ENCODE measurements at regions not wholly inside any gene's neighbourhood (a gene's known extent, or its start where the extent isn't known, plus 50 kb on each side); places are given as distances from the start of the nearest gene placed in this dataset.
"Not testable (repeated sequence)": the region's sequence is repeated elsewhere in the genome, so short reads cannot be mapped to it uniquely, and the experiment has no call there.

DNA sequence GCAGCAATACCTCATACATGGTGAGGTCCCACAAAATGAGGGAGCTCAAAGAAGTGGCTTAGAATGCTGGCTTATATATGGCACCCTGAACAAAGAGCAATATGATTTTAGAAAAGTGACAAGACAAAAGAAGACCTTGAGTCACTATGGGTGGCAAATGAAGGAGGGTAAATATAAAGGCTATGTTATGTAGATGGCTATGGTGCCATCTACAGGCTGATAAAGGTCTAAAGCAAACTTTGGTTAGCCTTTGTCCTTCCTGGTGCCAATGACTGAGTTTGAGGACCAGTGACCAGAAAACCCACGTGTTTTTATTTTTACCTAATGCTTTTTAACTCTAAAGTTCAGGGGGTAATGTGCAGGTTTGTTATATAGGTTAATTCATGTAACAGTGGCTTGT, 151.8 kb downstream of the CCNG2 start:
- no peak for DNase-seq

DNA sequence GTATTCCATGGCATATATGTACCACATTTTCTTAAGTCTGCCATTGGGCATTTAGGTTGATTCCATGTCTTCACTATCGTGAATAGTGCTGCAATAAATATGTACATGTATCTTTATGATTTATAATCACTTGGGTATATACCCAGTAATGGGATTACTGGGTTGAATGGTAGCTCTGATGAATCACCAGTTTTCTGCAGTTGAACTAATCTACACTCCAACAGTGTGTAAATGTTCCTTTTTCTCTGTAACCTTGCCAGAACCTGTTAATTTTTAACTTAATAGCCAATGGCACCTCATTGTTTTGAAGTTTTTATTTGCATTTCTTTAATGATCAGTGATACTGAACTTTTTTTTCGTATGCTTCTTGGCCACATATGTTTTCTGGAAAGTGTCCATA, 152.5 kb downstream of the CCNG2 start:
- DNase-seq: no peak

DNA sequence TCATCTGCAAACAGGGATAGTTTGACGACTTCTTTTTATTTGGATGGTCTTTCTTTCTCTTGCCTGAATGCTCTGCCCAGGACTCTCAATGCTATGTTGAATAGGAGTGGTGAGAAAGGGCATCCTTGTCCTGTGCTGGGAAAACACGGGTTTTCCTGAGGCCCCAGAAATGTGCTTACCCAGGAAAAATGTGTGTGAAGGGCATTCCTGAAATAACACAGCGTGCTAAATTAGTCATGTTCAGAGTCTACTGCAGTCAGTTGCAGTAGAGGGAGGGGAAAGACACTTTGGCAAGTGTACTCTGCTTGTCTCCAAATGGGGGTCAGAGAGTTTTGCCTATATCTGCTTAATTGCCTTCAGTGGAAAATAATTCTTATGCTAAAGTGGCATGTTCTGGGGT, 153.9 kb downstream of the CCNG2 start:
- DNase-seq: no peak

DNA sequence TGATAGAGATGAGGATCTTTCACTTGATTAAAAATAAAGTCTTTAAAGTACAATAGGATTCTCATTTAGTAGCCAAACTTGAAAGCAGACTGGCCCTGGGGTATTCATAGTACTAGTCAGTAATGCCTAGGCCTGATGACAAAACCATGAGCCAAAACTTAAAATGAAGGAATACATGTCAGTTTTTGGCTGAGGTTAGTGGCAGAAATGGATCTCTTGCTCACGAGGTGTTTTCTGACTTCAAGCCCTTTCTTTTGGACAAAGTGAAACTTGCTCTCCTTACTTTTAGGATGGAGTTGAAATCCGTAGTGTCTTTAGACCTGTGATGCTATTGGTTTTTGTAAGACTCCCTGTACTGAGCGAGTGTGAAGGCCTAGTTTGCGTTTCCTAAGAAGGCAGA, 157.7 kb downstream of the CCNG2 start:
- no peak for DNase-seq

DNA sequence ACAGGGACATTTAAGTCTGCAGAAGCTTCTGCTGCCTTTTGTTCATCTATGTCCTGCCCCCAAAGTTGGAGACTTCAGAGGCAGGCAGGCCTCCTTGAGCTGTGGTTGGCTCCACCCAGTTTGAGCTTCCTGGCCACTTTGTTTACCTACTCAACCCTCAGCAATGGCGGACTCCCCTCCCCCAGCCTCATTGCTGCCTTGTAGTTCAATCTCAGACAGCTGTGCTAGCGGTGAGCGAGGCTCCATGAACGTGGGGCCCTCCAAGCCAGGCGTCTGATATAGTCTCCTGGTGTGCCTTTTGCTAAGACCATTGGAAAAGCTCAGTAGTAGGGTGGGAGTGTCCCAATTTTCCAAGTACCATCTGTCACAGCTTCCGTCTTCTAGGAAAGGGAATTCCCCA, 170.1 kb downstream of the CCNG2 start:
- no peak for DNase-seq

DNA sequence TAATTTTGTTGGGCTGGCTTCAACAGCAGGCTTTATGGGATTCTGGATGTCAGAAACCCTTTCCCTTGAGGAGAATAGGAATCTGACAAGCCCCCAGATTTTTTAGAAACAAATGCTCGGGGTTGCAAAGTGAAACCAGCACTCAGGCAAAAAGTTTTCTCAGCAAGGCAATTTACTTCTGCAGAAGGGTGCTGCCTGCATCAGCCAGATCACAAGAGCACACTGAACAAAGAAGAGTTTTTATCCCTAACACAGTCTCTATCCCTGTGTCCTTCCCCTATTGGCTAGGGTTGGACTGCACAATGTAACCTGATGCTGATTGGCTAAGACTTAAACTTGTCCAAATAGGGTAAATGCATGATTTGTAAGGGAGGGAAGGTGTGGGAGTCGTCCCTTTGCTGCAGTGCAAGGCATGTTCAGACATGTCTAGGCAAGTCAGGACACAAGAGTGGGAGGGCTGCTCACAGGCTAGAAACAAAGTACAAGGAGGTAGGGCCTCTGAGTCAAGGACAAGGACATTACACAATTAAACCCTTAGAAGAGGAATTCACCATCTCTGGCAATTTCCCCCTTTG, 175.8 kb downstream of the CCNG2 start:
- no peak for DNase-seq

DNA sequence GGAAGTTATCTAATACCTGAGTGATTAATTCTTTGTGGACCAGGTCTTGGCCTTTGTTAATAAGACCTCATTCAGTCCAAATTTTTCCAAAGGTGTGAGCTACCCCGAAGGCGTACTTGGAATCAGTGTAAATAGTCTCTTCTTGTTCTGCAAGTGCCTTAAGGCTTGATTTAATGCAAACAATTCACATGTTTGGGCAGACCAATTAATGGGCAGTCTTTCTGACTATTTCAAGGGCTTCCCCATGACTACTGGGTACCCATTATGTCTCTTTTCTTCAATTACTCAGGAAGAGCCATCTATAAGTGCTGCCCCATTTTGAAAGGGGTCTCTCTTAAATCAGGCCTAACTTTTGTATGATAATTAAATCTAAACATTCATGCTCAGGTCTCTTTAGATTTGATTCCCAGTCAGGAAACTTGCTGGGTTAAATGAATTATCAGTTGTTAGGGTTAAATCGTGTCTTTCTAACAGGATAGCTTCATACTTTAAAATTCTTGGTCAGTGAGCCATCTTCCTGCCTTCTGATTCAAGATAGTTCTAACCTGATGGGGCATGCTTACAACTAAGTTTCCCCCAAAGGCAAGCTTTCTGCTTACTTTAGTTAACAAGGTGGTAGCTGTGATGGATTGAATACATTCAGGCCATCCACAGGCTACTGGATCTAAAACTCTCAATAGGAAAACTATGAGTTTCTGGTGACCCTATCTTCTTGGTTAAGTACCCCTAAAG, 179.6 kb downstream of the CCNG2 start:
- DNase-seq: no peak

DNA sequence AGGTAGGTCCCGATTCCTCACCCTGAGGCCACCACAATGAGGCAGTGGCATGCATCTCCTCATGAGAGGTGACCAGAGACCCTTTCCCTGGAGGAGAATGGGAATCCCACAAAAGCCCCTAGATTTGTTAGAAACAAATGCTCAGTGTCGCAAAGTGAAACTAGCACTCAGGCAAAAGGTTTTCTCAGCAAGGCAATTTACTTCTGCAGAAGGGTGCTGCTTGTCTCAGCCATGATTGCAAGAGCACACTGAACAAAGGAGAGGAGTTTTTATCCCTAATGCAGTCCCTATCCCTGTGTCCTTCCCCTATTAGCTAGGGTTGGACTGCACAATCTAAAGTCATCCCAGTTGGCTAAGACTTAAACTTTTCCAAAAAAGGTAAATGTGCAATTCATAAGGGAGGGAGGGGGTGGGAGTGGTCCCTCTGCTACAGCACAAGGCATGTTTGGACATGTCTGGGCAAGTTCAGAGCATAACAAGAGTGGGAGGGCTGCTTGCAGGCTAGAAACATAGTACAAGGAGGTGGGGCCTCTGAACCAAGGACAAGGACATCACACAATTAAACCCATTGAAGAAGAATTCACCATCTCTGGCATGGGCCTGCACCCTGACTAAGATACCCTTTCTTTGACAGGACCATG, 185.3 kb downstream of the CCNG2 start:
- no peak for DNase-seq

DNA sequence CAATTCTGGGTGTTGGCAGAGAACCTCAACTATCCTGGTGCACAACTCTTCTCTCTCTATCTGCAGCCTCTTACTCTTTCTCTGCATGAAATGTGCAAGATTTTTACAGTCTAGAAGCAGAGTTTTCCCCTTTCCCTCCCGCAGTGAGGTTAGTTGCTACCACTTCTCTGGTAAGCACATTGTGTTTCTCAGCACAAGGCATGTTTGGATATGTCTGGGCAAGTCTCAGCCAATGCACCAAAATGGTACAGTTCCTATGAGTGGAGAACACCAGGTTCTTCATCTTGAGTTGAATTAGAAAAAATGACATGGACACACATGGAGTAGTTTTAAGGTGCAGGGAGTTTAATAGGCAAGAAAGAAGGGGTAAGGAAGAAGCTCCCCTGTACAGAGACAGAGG, 187.0 kb downstream of the CCNG2 start:
- DNase-seq: no peak

DNA sequence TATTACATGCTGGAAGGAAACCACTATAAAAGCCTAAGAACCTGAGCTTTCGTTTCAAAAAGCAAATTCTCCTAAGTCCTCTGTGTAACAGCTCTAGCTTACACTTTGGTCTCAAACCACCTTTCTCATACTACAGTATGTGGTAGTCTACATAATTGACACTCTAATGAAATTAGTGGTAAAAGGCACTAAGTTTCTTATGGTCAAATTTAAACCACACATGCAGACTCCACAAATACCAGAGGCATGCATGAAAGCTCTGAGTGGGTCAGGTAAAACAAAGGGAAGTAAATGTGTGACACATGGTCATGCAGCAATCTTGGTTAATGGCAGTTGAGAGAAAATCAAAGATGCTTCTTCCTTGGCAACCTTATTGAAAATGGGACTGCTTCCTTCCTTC, 187.8 kb downstream of the CCNG2 start:
- DNase-seq: no peak

DNA sequence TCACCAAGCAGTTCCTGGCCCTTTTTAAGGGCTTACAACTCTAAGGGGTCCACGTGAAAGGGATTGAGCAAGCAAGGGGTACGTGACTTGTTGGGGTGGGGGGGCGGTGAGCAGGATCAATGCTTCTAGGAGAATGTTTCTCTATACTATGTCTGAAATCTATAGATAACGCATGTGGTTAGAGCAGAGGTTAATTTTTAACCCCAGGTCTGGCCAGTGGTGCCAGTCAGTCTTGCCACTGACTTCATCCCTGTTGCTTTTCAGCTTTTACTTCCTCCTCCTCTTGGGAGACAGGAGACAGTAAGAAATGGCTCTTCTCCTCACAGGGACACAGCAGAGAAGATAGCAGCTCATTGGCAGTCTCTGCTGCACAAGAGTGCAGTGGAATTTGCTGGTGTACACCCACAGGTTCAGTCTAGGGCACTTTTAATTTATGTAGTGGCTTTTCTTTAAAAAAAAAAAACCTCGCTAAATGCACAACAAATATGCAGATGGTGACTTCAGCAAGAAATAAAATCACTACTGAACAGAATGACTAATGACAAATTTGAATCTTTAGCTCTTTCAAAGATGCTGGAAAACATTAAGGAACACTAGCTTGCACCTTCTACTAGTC, 190.5 kb downstream of the CCNG2 start:
- DNase-seq: no peak

DNA sequence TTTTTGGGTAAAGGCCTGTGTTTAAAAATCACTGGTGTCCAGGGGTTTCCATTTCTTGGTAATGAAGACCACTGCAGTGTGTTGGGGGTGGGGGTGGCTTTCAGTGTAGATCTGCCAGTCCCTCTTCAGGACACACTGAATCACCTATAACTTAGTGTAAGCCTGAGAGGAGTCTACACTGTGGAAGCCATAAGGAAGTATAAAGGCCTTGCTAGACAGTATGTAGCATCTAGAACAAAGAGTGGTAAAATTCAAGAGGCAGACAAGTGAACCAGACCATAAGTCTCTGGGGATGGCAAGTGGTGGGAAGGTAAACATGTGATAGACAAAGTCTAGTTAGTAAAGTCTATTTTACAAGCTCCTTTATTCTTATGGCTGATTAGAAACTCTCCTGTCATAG, 191.8 kb downstream of the CCNG2 start:
- DNase-seq: no peak

DNA sequence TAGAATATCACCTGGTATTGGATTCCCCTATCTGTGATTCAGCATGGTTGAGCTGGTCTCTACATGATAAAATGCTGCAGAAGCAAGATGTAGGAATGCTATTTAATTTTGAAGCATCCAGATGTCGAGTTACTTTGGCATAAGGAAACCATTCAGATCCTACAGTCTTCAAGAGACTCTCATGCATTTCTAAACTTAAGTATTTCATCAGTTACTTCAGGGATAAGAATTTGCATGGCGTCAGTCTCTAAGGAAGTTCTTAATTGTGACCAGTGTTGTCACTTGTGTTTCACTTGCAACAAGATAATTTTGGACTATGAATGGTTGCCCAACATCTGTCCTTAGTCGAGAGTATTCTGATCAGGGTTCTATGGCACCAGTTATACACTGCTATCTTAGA, 192.4 kb downstream of the CCNG2 start:
- DNase-seq: no peak

DNA sequence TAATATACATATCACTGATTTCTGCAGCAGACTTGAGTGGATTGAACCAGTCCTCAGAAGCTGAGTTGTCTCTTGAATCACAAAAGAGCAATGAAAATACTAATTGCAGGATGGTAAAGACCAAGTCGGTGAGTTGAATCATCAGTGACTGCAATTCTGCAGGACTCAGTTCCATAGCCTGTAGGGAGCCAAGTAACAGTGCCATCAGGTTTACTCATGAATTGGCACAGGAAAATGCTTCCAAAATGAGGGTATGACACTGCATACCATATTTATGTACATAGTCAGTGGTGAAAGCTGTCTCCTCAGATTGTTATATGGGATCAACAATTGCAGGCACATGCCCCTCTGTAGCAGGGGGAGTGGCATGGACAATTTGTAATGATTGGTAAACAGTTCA, 192.8 kb downstream of the CCNG2 start:
- no peak for DNase-seq

DNA sequence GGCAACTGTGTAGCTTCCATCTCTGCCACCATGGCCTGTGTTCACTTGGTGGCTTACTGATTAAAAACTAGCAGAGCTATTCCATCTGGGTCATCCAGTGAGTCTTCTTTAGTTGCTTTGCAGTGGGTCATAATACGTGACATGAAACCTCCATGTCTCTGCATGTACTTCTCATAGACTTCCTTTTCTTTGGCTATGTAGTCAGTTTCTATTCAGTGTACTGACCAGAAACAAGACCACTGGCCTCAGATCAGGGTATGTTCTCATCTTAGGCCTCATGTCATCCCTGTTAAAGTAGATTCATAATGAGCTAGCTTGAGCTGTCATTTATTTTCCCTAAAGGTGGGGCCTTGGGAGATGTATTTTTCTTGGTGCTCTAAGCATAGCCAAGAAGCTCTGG, 195.2 kb downstream of the CCNG2 start:
- DNase-seq: no peak

DNA sequence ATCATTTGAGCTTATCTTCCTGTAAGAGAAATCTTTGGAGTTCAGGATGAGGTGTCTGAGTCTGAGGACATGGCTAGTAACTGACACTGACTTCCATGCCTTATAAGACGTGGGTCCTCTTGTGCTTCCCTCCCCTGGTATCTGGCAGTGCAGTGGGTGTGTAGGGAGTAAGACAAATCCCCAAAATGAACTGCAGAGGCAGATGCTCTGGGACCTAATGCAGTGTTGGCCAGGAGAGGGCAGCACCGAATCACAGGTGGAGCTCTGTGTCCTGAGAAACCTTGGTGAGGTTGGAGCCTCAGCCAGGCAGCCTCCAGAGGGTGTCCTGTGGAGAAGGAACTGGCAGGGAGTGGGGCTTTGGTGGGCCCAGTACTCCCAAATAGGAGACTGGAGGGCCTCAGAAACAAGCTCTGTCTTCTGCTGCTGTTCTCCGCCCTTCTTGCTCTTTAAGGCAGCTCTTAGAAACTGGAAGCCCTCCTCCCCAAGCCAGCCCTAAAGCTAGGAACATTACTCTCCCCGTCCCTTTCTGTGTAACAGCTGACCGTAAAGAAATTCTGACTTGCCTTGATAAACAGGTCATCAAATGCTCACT, 196.8 kb downstream of the CCNG2 start:
- DNase-seq: not testable (repeated sequence)

DNA sequence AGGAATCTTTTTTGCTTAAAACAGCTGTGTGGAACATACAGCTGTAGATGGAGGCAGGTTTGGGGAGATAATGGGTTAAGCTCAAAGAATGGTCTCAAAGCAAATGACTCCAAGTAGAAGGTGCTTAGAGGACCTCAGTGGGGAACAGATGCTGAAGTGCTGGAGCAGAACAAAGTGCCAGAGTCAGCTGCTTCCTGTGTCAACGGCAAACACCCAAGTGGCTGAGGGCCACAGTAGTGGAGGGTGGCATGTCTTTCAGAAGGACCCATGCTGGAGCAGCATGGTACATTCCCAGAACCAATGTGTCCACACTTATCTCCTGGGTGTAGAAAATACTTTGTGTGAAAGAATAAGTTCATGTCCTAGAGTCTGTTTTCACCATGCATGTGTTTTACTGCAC, 197.5 kb downstream of the CCNG2 start:
- DNase-seq: no peak

DNA sequence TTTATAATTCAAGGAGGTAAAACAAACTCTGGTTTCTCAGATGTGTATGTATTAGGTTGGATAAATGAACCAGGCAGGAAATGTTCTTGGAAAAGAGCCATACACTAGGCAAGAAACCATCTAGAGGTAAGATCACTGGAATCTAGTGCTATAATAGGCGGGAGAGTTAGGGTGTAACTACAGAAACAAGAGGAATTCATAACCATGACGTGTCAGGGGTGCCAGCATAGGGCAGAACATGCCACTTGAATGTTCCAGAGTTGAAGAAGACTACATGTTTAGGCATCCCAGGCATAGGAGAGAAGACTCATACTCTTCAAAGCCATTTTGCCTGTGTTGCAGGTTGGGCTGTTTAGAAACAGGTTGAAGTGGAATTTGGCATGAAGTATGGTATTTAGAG, 198.7 kb downstream of the CCNG2 start:
- DNase-seq: no peak

DNA sequence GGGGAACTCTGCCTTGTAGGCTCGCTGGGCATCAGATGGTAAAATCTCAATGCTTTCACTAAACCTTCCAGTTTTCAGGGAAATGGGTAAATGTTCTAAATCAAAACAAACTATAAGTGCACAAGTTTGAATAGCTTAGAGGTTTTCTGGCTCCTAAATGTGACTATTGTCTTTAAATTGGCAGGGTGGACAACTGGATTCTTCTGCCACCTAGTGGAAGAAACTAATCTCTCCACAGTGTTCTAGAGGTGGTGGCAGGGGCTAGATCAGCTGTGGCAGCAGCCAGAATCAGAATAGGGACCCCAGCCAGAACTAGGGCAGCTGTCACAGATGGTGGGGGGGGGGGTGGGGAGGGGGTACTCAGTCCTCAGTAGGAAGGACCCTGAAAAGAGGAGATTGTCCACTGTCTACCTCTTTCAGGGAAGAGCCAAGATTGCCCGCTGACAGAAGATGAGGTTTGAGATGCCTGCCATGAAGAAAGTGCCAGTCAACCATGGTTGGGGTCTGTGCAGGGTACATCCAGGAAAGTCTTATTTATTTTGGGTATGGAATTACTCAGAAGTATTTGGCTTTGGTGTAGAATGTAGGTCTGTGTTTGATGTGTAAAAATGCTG, 201.4 kb downstream of the CCNG2 start:
- no peak for DNase-seq

DNA sequence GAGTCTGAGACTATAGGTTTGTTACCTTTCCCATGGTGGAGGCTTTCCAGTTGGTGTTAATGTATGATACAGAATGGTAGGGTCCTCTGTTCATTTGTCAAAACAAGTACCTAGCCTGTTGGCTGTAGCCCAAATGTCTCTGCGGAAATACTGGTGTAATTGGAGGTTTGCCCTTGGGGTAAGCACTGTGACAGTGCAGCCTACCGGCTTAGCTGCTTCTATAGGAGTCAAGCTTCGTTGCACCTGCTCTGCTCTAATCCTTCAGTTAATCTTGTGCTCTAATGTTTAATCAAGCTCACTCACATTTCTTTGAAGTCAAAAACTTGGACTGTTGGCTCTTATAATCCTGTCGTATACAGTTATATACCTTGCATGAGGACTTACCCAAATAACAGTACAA, 203.4 kb downstream of the CCNG2 start:
- no peak for DNase-seq

DNA sequence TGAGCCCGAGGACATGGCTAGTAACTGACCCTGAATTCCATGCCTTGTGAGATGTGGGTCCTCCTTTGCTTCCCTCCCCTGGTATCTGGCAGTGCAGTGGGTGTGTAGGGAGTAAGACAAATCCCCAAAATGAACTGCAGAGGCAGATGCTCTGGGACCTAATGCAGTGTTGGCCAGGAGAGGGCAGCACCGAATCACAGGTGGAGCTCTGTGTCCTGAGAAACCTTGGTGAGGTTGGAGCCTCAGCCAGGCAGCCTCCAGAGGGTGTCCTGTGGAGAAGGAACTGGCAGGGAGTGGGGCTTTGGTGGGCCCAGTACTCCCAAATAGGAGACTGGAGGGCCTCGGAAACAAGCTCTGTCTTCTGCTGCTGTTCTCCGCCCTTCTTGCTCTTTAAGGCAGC, 209.9 kb downstream of the CCNG2 start:
- DNase-seq: not testable (repeated sequence)

DNA sequence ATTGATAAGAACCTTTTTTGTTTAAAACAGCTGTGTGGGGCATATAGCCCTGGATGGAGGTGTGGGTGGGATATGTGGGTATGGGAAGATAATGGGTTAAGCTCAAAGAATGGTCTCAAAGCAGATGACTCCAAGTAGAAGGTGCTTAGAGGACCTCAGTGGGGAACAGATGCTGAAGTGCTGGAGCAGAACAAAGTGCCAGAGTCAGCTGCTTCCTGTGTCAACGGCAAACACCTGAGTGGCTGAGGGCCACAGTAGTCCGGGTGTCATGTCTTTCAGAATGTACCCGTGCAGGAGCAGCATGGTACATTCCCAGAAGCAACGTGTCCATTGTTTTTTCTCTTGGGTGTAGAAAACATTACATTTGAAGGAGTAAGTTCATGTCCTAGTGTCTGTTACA, 210.6 kb downstream of the CCNG2 start:
- DNase-seq: no peak

DNA sequence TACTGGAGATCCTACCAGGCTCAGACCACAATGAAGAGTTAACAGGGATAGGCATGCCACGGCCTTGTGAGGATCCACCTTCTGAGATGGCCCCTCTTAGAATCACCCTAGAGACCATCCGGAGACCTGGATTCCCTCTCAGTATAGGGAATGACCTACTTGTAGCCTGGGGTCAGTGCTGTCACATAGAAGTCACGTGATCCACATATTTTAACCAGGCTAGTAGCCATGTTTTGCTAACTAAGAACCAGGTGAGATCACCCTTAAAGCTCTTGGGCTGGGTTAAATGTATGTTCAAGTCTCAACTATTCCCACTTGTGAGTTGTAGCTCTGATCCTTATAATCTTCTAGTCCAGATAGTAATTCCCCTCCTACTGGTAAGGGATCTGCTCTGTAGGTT, 215.4 kb downstream of the CCNG2 start:
- DNase-seq: no peak

Measured in activated T-cell treated with anti-CD3 and anti-CD28 coated beads, Interleukin-2, amount 50 U/mL, for 48 hours (primary cell).